PC-3 (cell line): ENCODE measurements at regions not wholly inside any gene's neighbourhood (a gene's known extent, or its start where the extent isn't known, plus 50 kb on each side); places are given as distances from the start of the nearest gene placed in this dataset.

ENCODE experiments used
- EZH2 ChIP-seq: fragments of 300-600 bp; sonication (generic); IDR thresholded peaks from one replicate; pipeline ENCODE4 v1.6.1; 2017; ENCODE audit warnings: antibody characterized with exemption, mild to moderate bottlenecking, low read length; ENCODE audit not compliant: unreplicated experiment
- EZH2phosphoT487 ChIP-seq: fragments of 300-600 bp; sonication (generic); IDR thresholded peaks from 2 replicates; pipeline ENCODE4 v1.6.1; 2018; ENCODE audit warnings: mild to moderate bottlenecking, antibody characterized with exemption, low read length, borderline replicate concordance
- TF ChIP-seq, protein P1 (sequence below): fragments of 300-600 bp; sonication (generic); conservative IDR thresholded peaks from 2 replicates; pipeline ENCODE4 v1.5.1; 2017; ENCODE audit warnings: antibody characterized with exemption, low read depth, mild to moderate bottlenecking, low read length

DNA sequence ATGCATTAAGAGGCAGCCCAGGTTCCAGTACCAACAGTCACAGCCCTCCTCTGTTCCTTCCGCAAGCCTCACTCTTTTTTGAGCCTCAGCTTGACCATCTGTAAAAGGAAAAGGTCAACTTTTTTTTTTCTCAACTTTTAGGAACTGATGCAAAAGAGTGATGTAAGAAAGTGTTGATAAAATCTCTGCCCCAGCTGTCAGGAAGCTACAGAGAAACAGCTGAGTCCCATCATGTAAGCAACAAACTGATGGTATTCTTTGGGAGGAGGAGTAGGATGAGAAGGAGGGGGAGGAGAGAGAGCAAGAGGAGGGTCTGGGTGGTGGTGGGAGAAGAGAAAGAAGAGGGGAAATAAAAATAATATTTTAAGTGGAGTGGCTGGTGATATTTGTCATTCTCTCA, 233.9 kb upstream of the TSHZ3 start:
- TF ChIP-seq, protein P1, sequence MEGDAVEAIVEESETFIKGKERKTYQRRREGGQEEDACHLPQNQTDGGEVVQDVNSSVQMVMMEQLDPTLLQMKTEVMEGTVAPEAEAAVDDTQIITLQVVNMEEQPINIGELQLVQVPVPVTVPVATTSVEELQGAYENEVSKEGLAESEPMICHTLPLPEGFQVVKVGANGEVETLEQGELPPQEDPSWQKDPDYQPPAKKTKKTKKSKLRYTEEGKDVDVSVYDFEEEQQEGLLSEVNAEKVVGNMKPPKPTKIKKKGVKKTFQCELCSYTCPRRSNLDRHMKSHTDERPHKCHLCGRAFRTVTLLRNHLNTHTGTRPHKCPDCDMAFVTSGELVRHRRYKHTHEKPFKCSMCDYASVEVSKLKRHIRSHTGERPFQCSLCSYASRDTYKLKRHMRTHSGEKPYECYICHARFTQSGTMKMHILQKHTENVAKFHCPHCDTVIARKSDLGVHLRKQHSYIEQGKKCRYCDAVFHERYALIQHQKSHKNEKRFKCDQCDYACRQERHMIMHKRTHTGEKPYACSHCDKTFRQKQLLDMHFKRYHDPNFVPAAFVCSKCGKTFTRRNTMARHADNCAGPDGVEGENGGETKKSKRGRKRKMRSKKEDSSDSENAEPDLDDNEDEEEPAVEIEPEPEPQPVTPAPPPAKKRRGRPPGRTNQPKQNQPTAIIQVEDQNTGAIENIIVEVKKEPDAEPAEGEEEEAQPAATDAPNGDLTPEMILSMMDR, result no peak
- TF ChIP-seq EZH2phosphoT487 (no peak), EZH2 (no peak)
